Memory B cell (primary cell): ENCODE measurements at regions not wholly inside any gene's neighbourhood (a gene's known extent, or its start where the extent isn't known, plus 50 kb on each side); places are given as distances from the start of the nearest gene placed in this dataset.

Source experiments
- ATAC-seq: fragments of 150-1000 bp; cut with Tn5 transposase; 2 replicates; pipeline ENCODE4 v1.10.0; 2021; ENCODE audit warnings: low read depth, mild to moderate bottlenecking, moderate library complexity
- DNase-seq, 2 donors: peaks; one replicate each; pipeline ENCODE4 v3.0.0; 2022; ENCODE audit warnings: low spot score in 2 of 2
- H3K27ac Mint-ChIP-seq: one replicate; pipeline ENCODE4 v1.8.0; 2022; ENCODE audit warnings: mild to moderate bottlenecking, moderate library complexity, mixed read lengths
- H3K27me3 Mint-ChIP-seq: one replicate; pipeline ENCODE4 v1.8.0; 2022; ENCODE audit warnings: mixed read lengths
- H3K36me3 Mint-ChIP-seq: one replicate; pipeline ENCODE4 v1.8.0; 2022; ENCODE audit warnings: mild to moderate bottlenecking, mixed read lengths
- H3K4me1 Mint-ChIP-seq: one replicate; pipeline ENCODE4 v1.8.0; 2022; ENCODE audit warnings: mixed read lengths
- H3K4me3 Mint-ChIP-seq: one replicate; pipeline ENCODE4 v1.8.0; 2022; ENCODE audit warnings: mild to moderate bottlenecking, moderate library complexity, mixed read lengths
- H3K9me3 Mint-ChIP-seq: one replicate; pipeline ENCODE4 v1.8.0; 2022; ENCODE audit warnings: mixed read lengths

DNA sequence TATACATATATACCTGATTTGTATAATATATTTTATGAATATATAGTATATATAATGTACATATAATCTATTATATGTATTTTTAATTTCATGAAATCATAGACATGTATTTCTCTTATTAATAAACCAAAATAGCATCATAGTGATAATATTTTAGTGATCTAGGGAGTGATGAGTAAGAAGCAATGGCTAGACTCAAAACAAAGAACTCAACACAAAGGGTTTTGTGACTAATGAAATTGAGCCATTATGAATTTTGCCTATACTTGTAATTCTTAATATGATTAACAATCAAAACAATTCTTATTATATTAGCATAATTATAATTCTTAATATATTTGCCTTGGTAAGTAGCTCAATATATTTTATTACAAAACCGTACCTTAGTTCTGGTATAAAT, 1614.1 kb upstream of the TMEFF2 start:
- no peak for ATAC-seq
- Mint-ChIP-seq H3K27me3 (no peaks in the 10 kb centered on the region), H3K4me1 (no peaks in the 10 kb centered on the region), H3K27ac (no peak overlapping the region), H3K36me3 (no peaks in the 10 kb centered on the region), H3K4me3 (no peak overlapping the region), H3K9me3 (no peaks in the 10 kb centered on the region)
- no peak for DNase-seq

DNA sequence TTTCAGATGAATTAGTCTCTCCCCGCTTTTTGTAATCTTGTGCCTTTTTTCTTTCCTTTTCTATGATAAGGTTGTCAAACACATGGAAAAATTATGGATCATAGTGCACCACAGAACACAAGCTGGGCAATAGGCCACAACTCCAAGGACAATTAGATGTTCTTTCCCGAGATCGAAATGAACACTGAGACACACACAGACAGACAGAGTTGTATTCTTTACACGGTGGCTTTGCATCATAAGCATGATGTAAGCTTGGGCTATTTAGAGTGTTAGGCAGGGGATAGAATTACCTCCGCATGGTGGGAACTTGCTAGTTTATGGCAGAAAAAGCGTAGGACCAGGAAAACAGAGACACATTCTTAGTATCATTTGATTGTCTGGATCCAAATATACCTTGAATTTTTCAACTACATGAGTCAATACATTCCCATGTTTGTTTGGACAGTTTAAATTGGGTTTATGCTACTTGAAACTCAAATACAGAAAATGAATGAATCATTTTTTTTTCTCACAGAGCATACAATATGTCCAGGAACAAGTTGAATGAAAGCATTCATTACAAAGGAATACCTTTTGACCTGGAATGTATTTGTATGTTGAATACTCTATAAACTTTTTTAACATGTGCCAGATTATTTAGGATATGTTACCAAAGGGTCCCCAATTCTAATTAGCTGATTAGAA, 1611.5 kb upstream of the TMEFF2 start:
- DNase-seq, result no peak
- no peaks in the 10 kb centered on the region for H3K9me3 Mint-ChIP-seq
- H3K27ac Mint-ChIP-seq, result no peak overlapping the region
- H3K27me3 Mint-ChIP-seq, result no peaks in the 10 kb centered on the region
- no peaks in the 10 kb centered on the region for H3K36me3 Mint-ChIP-seq
- H3K4me3 Mint-ChIP-seq, result no peak overlapping the region
- no peak for ATAC-seq
- no peaks in the 10 kb centered on the region for H3K4me1 Mint-ChIP-seq

- Mint-ChIP-seq H3K4me3 (no peak overlapping the region), H3K36me3 (no peaks in the 10 kb centered on the region), H3K27ac (no peak overlapping the region), H3K27me3 (no peaks in the 10 kb centered on the region), H3K4me1 (no peaks in the 10 kb centered on the region), H3K9me3 (no peaks in the 10 kb centered on the region)
- no peak for ATAC-seq
- DNase-seq, result no peak
These were observed 1602.1 kb upstream of the TMEFF2 start for GRCh38 chr2:193796847-193797246.

GRCh38 chr2:193793914-193794313, 1599.2 kb upstream of the TMEFF2 start:
- Mint-ChIP-seq H3K27me3 (no peaks in the 10 kb centered on the region), H3K9me3 (no peaks in the 10 kb centered on the region), H3K27ac (no peak overlapping the region), H3K36me3 (no peaks in the 10 kb centered on the region), H3K4me3 (no peak overlapping the region), H3K4me1 (no peaks in the 10 kb centered on the region)
- DNase-seq, result no peak
- ATAC-seq, result no peak

DNA sequence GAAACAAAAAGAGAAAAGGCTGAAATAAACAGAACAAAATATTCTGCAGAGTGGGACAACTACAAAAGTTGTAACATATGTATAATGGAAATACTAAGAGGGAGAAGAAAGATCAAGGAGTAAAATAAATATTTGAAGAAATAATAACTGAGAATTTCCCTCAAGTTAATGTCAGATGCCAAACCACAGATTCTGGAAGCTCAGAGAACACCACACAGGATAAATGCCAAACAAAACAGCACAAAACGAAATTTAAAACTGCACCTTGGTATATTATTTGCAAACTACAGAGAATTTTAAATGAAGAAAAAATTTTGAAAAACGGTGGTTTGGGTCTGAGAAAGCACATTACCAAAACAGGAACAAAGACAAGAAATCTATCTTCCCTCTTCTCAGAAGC, 1588.9 kb upstream of the TMEFF2 start:
- Mint-ChIP-seq H3K36me3 (no peaks in the 10 kb centered on the region), H3K27me3 (no peaks in the 10 kb centered on the region), H3K27ac (no peak overlapping the region), H3K4me3 (no peak overlapping the region), H3K9me3 (no peaks in the 10 kb centered on the region), H3K4me1 (no peaks in the 10 kb centered on the region)
- DNase-seq (no peak), ATAC-seq (no peak)

DNA sequence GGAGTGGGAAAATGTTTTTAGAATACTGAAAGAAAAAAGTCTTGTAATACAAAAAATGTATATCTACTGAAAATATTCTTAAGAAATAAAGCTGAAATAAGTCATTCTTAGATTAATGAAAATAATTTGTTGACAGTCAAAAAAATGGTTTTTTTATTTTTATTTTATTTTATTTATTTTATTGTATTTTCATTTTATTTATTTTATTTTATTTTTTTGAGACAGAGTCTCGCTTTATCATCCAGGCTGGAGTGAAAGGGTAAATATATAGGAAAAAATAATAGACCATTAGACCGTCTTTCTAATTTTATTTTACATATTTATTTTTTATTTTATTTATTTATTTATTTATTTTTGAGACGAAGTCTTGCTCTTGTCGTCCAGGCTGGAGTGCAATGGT, 1583.6 kb upstream of the TMEFF2 start:
- Mint-ChIP-seq H3K9me3 (no peaks in the 10 kb centered on the region), H3K4me3 (no peak overlapping the region), H3K27me3 (no peaks in the 10 kb centered on the region), H3K36me3 (no peaks in the 10 kb centered on the region), H3K27ac (no peak overlapping the region), H3K4me1 (no peaks in the 10 kb centered on the region)
- ATAC-seq, result no peak
- no peak for DNase-seq

- no peaks in the 10 kb centered on the region for H3K9me3 Mint-ChIP-seq
- DNase-seq, result no peak
- no peaks in the 10 kb centered on the region for H3K36me3 Mint-ChIP-seq
- no peak overlapping the region for H3K27ac Mint-ChIP-seq
- no peak overlapping the region for H3K4me3 Mint-ChIP-seq
- no peak for ATAC-seq
- no peaks in the 10 kb centered on the region for H3K27me3 Mint-ChIP-seq
- H3K4me1 Mint-ChIP-seq, result no peaks in the 10 kb centered on the region
These were observed 1582.3 kb upstream of the TMEFF2 start for GRCh38 chr2:193776988-193777387.

DNA sequence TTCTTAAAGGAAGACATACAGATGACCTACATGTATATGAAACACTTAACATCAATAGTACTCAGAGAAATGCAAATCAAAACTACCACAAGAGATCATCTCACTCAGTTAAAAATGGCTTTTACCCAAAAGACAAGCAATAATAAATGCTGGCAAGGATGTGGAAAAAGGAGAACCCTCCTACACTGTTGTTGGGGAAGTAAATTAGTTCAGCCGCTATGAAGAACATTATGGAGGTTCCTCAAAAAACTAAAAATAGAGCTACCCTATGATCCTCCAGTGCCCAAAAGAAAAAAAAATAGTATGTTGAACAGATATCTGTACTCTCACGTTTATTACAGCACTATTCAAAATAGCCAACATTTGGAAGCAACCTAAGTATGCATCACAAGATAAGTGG, 1579.4 kb upstream of the TMEFF2 start:
- ATAC-seq, result no peak
- Mint-ChIP-seq H3K27me3 (no peaks in the 10 kb centered on the region), H3K4me1 (no peaks in the 10 kb centered on the region), H3K9me3 (no peaks in the 10 kb centered on the region), H3K4me3 (no peak overlapping the region), H3K27ac (no peak overlapping the region), H3K36me3 (no peaks in the 10 kb centered on the region)
- no peak for DNase-seq

GRCh38 chr2:193751299-193751698, 1556.6 kb upstream of the TMEFF2 start:
- no peaks in the 10 kb centered on the region for H3K4me1 Mint-ChIP-seq
- no peak overlapping the region for H3K4me3 Mint-ChIP-seq
- H3K27ac Mint-ChIP-seq, result no peak overlapping the region
- no peaks in the 10 kb centered on the region for H3K36me3 Mint-ChIP-seq
- DNase-seq (no peak), ATAC-seq (no peak)
- peaks cover 2% of the 10 kb centered on the region for H3K9me3 Mint-ChIP-seq
- H3K27me3 Mint-ChIP-seq, result no peaks in the 10 kb centered on the region

- Mint-ChIP-seq H3K27me3 (no peaks in the 10 kb centered on the region), H3K36me3 (no peaks in the 10 kb centered on the region), H3K4me3 (no peak overlapping the region), H3K4me1 (no peaks in the 10 kb centered on the region), H3K9me3 (peaks cover 2% of the 10 kb centered on the region), H3K27ac (no peak overlapping the region)
- no peak for DNase-seq
- ATAC-seq, result no peak
These were observed 1554.8 kb upstream of the TMEFF2 start for GRCh38 chr2:193749485-193749884.

DNA sequence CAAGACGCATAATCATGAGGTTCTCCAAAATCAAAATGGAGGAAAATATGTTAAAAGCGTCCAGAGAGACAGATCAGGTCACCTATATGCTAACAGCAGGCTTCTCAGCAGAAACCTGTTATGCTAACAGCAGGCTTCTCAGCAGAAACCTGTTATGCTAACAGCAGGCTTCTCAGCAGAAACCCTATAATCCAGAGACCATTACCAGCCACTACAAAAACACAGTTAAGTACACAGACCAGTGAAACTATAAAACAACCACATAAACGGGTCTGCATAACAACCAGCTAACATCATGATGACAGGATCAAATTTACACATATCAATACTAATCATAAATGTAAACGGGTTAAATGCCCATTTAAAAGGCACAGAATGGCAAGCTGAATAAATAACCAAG, 1548.4 kb upstream of the TMEFF2 start:
- Mint-ChIP-seq H3K27me3 (no peaks in the 10 kb centered on the region), H3K27ac (no peak overlapping the region), H3K36me3 (no peaks in the 10 kb centered on the region), H3K9me3 (peaks cover 7% of the 10 kb centered on the region), H3K4me1 (no peaks in the 10 kb centered on the region), H3K4me3 (no peak overlapping the region)
- no peak for DNase-seq
- no peak for ATAC-seq

- Mint-ChIP-seq H3K36me3 (no peaks in the 10 kb centered on the region), H3K27me3 (no peaks in the 10 kb centered on the region), H3K27ac (no peak overlapping the region), H3K4me3 (no peak overlapping the region), H3K4me1 (no peaks in the 10 kb centered on the region), H3K9me3 (peaks cover 5% of the 10 kb centered on the region)
- no peak for DNase-seq
- no peak for ATAC-seq
These were observed 1544.2 kb upstream of the TMEFF2 start for GRCh38 chr2:193738892-193739291.

- Mint-ChIP-seq H3K27me3 (no peaks in the 10 kb centered on the region), H3K9me3 (peaks cover 1% of the 10 kb centered on the region), H3K4me3 (no peak overlapping the region), H3K4me1 (no peaks in the 10 kb centered on the region), H3K27ac (no peak overlapping the region), H3K36me3 (peaks cover 1% of the 10 kb centered on the region)
- no peak for ATAC-seq
- DNase-seq, result no peak
These were observed 1518.2 kb upstream of the TMEFF2 start for GRCh38 chr2:193712912-193713311.

DNA sequence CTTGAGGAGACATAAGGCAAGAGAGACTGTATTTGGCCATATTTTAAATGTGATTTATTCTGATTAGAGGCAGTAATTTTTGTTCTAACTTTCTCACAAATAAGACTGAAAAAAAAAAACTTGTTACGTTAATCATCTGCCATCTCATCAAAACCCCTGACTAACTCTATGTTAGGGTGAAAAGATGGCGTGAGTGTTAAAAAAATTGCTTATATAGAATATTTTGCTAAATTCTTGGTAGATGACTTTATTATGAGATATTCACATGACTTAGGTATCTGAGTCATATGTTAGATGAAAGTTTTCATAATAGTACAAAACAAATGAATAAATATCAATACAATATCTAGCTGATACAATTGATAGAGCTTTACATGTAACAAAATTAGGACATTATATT, 1508.7 kb upstream of the TMEFF2 start:
- Mint-ChIP-seq H3K27ac (no peak overlapping the region), H3K9me3 (no peaks in the 10 kb centered on the region), H3K4me3 (no peak overlapping the region), H3K27me3 (no peaks in the 10 kb centered on the region), H3K4me1 (no peaks in the 10 kb centered on the region), H3K36me3 (no peaks in the 10 kb centered on the region)
- ATAC-seq (no peak), DNase-seq (no peak)

DNA sequence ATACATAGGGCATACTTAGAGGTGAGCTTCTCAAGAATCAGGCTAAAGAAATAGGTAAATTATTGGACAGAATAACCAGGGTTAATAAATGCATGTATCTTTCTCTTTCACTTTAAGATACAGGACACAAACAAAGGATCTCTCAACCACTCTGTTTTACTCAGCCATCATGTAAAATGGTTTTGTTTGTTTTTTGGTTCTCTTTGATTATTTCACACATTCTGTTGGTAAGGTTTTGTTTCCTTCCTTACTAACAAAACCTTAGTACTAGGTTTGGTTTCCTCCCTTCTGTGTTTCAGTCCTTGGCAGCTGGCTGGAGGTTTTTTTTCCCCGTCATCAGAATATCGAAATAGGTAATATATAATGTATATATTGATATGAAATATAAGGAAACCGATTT, 1506.8 kb upstream of the TMEFF2 start:
- ATAC-seq, result no peak
- H3K4me1 Mint-ChIP-seq, result no peaks in the 10 kb centered on the region
- no peaks in the 10 kb centered on the region for H3K9me3 Mint-ChIP-seq
- no peaks in the 10 kb centered on the region for H3K36me3 Mint-ChIP-seq
- no peak overlapping the region for H3K27ac Mint-ChIP-seq
- no peak for DNase-seq
- no peak overlapping the region for H3K4me3 Mint-ChIP-seq
- no peaks in the 10 kb centered on the region for H3K27me3 Mint-ChIP-seq
